Stomach (tissue), 8 donors: ENCODE measurements at regions not wholly inside any gene's neighbourhood (a gene's known extent, or its start where the extent isn't known, plus 50 kb on each side); places are given as distances from the start of the nearest gene placed in this dataset.

ENCODE experiments used
- DNase-seq, 2 donors: peaks; one replicate each; pipeline versions ENCODE4 v3.0.0 to v3.0.0-alpha.2; 2013 to 2019
- H3K27ac ChIP-seq, 5 donors: fragments of 200-600 bp in 4 of 5; sonication (generic) in 4 of 5; one replicate each; pipeline ENCODE4 v1.5.1; 2013 to 2019; ENCODE audit warnings: mild to moderate bottlenecking in 1 of 5, moderate library complexity in 1 of 5
- H3K27me3 ChIP-seq, 3 donors: fragments of 200-600 bp; sonication (generic); one replicate each; pipeline ENCODE4 v1.5.1; 2017 to 2019; ENCODE audit warnings: mixed run types in 1 of 3
- H3K36me3 ChIP-seq, 4 donors: fragments of 200-600 bp; sonication (generic); 1 replicate in 3 of 4; 2 replicates in 1 of 4; pipeline ENCODE4 v1.5.1; 2016 to 2019
- H3K4me1 ChIP-seq, 4 donors: fragments of 200-600 bp; sonication (generic); one replicate each; pipeline ENCODE4 v1.5.1; 2016 to 2019
- H3K4me3 ChIP-seq, 4 donors: fragments of 200-600 bp; sonication (generic) in 3 of 4; one replicate each; pipeline ENCODE4 v1.5.1; 2016 to 2019; ENCODE audit warnings: mild to moderate bottlenecking in 1 of 4
- H3K9me3 ChIP-seq, 4 donors: fragments of 200-600 bp; sonication (generic); one replicate each; pipeline ENCODE4 v1.5.1; 2016 to 2019
- EP300 ChIP-seq: sonication (generic); formaldehyde crosslinking; IDR thresholded peaks from one replicate; pipeline ENCODE4 v1.6.1; 2017; ENCODE audit warnings: antibody characterized with exemption
- POLR2A ChIP-seq, 4 donors: fragments of 450-650 bp; IDR thresholded peaks; one replicate each; pipeline ENCODE4 v1.6.1; 2016; ENCODE audit warnings: antibody characterized with exemption in 4 of 4, control low read depth in 2 of 4, mild to moderate bottlenecking in 1 of 4, moderate library complexity in 1 of 4
- POLR2AphosphoS5 ChIP-seq, 3 donors: sonication (generic); formaldehyde crosslinking; IDR thresholded peaks; one replicate each; pipeline ENCODE4 v1.6.1; 2016; ENCODE audit warnings: antibody characterized with exemption in 3 of 3
- WGBS, 5 donors: extraction: QIAGEN DNeasy Blood & Tissue Kit in 3 of 5; methylation state at CpG; one replicate each; pipeline versions ENCODE4 v1.1.5 to v1.1.7; 2013 to 2018; 5-methylcytosine and 5-hydroxymethylcytosine counted together
- intact Hi-C: fragments of 100-400 bp; cut with DNase I; formaldehyde crosslinking; loops from one replicate; pipeline ENCODE4 v1.15.1; 2023; ENCODE audit warnings: low total_unique reads
- TF ChIP-seq, protein P1 (sequence below), 7 experiments: fragments of 450-650 bp in 4 of 7; fragments of 200-600 bp in 3 of 7; sonication (generic) in 3 of 7; IDR thresholded peaks; one replicate each; pipeline ENCODE4 v1.5.1; 2016 to 2019; ENCODE audit warnings: antibody characterized with exemption in 7 of 7, control low read depth in 2 of 7, mild to moderate bottlenecking in 1 of 7
- donor health status: healthy with polysubstance abuse.
- donor health status: Bipolar disorder and iron deficiency.
- donor health status: healthy.

DNA sequence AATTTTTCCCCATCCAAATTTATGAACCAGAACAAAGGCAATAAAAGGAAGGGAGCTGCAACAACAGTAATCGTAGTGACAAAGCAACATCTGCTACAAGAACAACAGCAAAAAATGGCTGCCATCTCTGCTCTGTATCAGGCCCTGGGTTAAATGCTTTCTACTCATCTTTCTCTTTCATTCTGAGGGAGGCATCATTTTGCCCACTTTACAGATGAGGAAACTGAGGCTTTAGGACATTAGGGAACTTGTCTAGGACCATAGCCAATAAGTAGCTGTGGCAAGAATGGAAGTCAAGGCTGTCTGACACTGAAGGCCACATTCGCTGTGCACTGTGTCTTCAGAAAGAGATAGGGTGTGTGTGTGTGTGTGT is 192.4 kb upstream of the NUDT4 start:
- 84 to 99% (median 93%) methylated on average over 2 of the region's 2 CpGs for WGBS, 5 donors
- no peak for DNase-seq
- Histone ChIP-seq H3K27ac (peak overlapping the region in 2 of 5 donors; percentile 14 to 74), H3K36me3 (no peaks in the 10 kb centered on the region), H3K27me3 (no peaks in the 10 kb centered on the region), H3K4me3 (no peak overlapping the region), H3K9me3 (no peaks in the 10 kb centered on the region), H3K4me1 (peaks cover 5 to 16% (median 12%) of the 10 kb centered on the region in 4 donors)
- TF ChIP-seq POLR2AphosphoS5 (IDR thresholded peaks at IDR 0.05) (no peak), POLR2A (IDR thresholded peaks at IDR 0.05) (no peak), EP300 (no peak)
- TF ChIP-seq, protein P1, sequence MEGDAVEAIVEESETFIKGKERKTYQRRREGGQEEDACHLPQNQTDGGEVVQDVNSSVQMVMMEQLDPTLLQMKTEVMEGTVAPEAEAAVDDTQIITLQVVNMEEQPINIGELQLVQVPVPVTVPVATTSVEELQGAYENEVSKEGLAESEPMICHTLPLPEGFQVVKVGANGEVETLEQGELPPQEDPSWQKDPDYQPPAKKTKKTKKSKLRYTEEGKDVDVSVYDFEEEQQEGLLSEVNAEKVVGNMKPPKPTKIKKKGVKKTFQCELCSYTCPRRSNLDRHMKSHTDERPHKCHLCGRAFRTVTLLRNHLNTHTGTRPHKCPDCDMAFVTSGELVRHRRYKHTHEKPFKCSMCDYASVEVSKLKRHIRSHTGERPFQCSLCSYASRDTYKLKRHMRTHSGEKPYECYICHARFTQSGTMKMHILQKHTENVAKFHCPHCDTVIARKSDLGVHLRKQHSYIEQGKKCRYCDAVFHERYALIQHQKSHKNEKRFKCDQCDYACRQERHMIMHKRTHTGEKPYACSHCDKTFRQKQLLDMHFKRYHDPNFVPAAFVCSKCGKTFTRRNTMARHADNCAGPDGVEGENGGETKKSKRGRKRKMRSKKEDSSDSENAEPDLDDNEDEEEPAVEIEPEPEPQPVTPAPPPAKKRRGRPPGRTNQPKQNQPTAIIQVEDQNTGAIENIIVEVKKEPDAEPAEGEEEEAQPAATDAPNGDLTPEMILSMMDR (IDR thresholded peaks at IDR 0.05), result no peak
- intact Hi-C loops, result no loop called here

DNA sequence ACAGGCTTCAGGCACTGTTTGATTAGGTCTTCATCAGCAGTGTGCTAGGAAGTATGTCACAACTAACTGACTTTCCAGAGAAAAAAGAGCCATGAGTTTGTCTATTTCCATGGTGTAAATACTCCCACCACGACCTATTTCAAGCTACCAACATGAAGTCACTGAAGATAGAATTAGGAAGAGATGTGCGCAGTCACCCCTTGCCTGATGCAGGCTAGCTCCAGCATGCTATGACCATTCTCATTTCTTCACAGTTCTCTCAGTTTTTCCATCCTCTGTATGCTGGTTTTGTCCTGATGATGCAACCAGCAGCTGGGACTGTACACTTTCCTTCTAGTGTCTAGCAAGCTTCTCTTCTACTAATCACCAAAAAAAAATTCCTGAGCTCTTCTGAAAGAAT is 191.6 kb upstream of the NUDT4 start:
- no peaks in the 10 kb centered on the region for H3K27me3 ChIP-seq
- H3K9me3 ChIP-seq, result no peaks in the 10 kb centered on the region
- H3K36me3 ChIP-seq, result no peaks in the 10 kb centered on the region
- 79 to 88% (median 84%) methylated on average over 2 of the region's 2 CpGs for WGBS, 5 donors
- H3K4me3 ChIP-seq, result no peak overlapping the region
- TF ChIP-seq EP300, result no peak
- TF ChIP-seq, protein P1 (IDR thresholded peaks at IDR 0.05), result no peak
- no peak for TF ChIP-seq POLR2A (IDR thresholded peaks at IDR 0.05)
- peaks cover 5 to 16% (median 12%) of the 10 kb centered on the region in 4 donors for H3K4me1 ChIP-seq
- intact Hi-C loops, result no loop called here
- no peak for DNase-seq
- H3K27ac ChIP-seq, result peak overlapping the region in 1 of 5 donors; percentile 14

DNA sequence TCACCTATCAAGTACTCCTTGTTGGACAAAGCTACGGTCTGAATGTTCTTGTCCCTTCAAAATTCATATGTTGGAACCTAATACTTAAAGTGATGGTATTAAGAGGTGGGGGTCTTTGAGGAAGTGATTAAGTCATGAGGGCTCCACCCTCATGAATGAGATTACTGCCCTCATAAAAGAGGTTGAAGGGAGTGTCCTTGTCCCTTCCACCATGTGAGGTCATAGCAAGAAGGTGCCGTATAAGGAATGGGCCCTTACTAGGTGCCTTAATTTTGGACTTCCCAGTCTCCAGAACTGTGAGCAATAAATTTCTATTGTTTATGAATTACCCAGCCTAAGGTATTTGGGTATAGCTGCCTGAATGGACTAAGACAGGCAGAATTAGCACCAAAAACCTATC is 191.1 kb upstream of the NUDT4 start:
- peaks cover 5 to 16% (median 13%) of the 10 kb centered on the region in 4 donors for H3K4me1 ChIP-seq
- intact Hi-C loops, result no loop called here
- TF ChIP-seq EP300, result no peak
- TF ChIP-seq, protein P1 (IDR thresholded peaks at IDR 0.05), result no peak
- no peak for TF ChIP-seq POLR2AphosphoS5 (IDR thresholded peaks at IDR 0.05)
- no peak for TF ChIP-seq POLR2A (IDR thresholded peaks at IDR 0.05)
- 76 to 100% (median 92%) methylated on average over 2 of the region's 2 CpGs for WGBS, 5 donors
- H3K36me3 ChIP-seq, result no peaks in the 10 kb centered on the region
- H3K27ac ChIP-seq, result no peak overlapping the region
- no peaks in the 10 kb centered on the region for H3K27me3 ChIP-seq
- no peak overlapping the region for H3K4me3 ChIP-seq
- no peaks in the 10 kb centered on the region for H3K9me3 ChIP-seq
- no peak for DNase-seq

DNA sequence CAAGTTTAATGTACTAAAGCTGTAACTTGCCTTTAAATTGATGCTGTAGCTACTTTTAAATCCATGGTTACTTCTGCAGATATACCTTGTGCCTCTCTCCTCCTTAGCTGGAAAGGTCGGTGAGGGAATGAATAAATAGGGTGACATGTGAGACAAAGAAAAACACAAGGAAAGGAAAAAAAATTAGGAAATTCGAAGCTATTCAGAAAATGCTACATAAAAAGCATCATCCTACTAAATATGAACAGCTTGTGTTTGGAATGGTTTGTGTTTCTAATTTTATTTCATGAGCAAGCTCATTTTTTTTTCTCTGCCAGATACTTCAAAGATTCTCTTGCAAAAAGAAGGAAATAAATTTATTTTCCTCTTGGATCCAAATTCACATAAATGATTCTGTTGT is 186.3 kb upstream of the NUDT4 start:
- WGBS, 5 donors, result 34 to 58% (median 51%) methylated on average over 2 of the region's 2 CpGs
- peaks cover 0 to 7% (median 0%) of the 10 kb centered on the region in 4 donors for H3K4me1 ChIP-seq
- H3K9me3 ChIP-seq, result peaks cover 0 to 5% (median 2%) of the 10 kb centered on the region in 4 donors
- TF ChIP-seq, protein P1 (IDR thresholded peaks at IDR 0.05), result no peak
- TF ChIP-seq POLR2A (IDR thresholded peaks at IDR 0.05), result no peak
- no peak for TF ChIP-seq POLR2AphosphoS5 (IDR thresholded peaks at IDR 0.05)
- no peak for TF ChIP-seq EP300
- H3K36me3 ChIP-seq, result no peaks in the 10 kb centered on the region
- H3K27ac ChIP-seq, result peak overlapping the region in 2 of 5 donors; percentile 36 to 52
- intact Hi-C loops, result no loop called here
- no peak overlapping the region for H3K4me3 ChIP-seq
- no peaks in the 10 kb centered on the region for H3K27me3 ChIP-seq
- no peak for DNase-seq
